HK-2 (cell line): ENCODE measurements at regions not wholly inside any gene's neighbourhood (a gene's known extent, or its start where the extent isn't known, plus 50 kb on each side); places are given as distances from the start of the nearest gene placed in this dataset.

Experiments
- DNase-seq: peaks from one replicate; pipeline ENCODE4 v3.0.0-alpha.2; 2018; ENCODE audit not compliant: unreplicated experiment

DNA sequence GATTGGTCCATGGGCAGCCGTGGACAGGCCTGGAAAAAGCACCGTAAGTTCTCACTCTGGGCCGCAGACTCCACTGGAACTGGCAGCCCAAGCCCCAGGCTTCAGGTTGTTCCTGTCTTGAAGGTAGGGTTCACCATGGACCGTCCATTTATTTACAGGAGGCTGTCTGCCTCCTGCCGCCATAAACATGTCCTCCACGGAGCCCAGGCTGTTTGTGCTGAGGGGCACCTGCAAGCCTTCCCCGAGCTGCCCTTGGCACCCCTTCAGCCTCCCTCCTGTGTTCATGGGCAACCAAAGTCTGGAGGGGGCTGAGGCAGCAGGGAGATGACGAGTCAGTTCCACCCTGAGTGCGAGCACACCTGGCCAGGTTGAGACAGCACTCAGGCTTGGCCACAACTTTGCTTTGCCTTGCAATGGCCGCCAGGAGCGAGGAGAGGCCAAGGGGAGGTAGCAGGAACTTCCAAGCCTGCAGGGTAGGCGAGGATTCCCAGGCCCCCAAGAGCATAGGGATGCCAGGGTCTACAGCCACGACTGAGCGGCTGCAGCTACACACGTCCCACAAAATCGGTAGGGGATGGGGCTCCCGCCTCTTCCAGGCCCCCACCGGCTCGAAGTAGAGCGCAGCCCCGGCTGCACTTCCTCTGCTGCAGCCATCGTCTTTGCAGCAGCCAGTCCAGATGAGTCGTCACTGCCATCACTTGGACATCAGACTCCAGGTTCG lies 1625.6 kb upstream of the ACO1 start:
- DNase-seq: no peak

DNA sequence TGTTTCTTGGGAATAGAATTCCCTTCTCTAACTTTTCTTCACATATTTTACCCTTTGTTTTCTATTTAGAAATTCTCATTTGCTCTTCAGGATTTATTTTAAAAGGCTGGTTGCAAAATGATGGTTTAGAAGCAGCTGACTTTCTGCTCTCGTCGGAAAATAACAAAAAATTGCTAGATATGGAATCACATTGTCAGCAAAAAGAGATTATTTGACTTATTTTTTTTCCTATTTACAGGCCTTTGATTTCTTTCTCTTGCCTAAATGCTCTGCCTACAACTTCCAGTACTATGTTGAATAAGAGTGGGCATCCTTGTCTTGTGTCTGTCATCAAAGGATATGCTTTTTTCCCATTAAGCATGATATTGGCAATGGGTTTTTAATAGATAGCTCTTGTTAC lies 1619.1 kb upstream of the ACO1 start:
- DNase-seq: no peak

- no peak for DNase-seq
These were observed 1613.2 kb upstream of the ACO1 start for GRCh38 chr9:30771163-30771708.

DNA sequence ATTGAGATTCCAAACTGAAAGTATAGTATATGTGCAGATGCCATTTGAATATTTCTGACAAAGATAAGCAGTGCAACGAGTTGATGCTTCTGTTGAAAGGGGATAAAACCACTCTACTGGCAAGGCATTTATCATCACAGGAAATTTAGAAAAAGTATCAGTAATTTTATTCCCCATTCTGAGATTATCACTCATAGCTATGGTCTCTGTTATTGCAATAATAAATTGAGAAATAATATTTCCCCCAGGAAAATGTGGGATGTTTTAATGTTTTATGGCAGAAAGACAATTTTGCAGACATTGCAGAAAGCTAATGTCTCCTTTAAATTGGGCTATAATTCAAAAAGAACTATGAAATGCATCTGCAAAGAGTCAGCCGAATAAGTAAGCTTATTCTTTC lies 1612.7 kb upstream of the ACO1 start:
- no peak for DNase-seq

GRCh38 chr9:30773427-30773826 lies 1611.0 kb upstream of the ACO1 start:
- DNase-seq: no peak

GRCh38 chr9:30774326-30774725 lies 1610.1 kb upstream of the ACO1 start:
- DNase-seq: no peak

DNA sequence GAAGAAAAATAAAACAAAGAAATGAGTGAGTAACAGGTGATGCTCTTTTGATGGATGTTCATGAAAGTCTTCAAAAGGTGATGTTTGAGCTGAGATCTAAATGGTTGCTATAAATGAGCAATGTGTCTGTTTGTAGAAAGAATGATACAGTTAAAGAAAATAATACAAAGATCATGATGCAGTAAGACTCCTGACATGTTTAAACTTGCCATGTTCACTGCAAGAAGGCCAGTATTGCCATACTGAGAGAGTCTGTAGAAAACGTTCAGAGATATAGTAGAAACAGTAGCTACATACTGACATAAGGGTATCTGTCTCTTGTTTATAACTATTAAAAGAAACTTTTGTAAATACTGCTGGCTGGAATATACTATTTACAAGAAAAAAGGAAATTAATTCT lies 1609.2 kb upstream of the ACO1 start:
- DNase-seq: no peak

GRCh38 chr9:30796764-30797163 lies 1587.7 kb upstream of the ACO1 start:
- DNase-seq: no peak

GRCh38 chr9:30799527-30800101 lies 1584.8 kb upstream of the ACO1 start:
- DNase-seq: no peak

DNA sequence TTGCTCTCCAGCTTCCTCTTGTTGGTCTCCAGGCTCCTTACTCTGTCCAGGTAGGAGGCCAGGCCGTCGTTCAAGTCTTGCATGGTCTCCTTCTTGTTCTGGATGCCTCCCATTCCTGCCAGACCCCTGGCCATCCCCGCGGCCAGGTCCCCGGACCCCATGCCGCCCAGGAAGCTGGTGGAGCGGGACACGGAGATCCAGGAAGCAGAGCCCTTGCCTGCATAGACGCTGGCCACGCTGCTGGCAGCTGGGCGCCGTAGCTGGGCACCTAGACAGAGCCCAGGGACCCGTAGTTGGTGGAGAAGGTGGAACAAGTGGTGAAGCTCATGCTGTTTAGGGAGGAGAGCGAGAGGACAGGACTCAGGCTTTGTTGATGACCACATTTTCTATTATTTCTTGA lies 1584.0 kb upstream of the ACO1 start:
- DNase-seq: no peak

DNA sequence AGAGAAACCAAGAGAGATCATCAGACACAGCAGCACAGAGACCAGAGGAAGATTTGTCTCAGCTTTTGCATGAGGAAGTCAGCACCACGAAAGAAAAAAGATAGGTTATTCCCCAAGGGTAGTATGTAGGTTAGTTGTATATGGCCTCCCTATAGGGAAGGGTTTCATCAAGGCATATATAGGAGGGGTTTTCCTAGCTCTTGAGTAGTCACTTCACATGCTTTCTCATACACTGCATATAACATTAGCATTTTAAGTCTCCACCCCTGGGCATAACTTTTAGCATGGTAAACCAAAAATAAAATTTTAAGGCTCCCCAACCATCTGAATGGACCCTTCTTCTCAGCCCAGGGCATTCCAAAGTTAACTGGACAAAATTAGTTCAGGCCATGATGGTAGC lies 1571.6 kb upstream of the ACO1 start:
- DNase-seq: no peak

DNA sequence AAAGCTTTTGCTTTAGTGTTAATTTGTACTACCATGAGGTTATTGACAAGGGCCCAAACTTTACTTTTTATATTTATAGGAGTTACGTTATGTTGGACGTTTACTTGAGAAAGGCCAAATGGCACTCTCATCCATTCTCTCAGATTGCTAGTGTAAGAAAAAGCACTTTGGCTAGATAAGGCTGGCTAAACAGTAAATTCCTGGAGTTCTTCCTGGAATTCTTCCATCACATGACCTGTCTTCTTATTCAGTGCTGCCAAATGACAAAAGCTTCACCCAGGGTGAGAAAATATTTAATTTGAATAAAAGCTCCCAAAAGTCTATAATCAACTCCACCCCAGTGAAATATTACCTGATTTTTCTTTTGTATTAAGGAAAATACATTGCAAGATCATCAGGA lies 1568.9 kb upstream of the ACO1 start:
- DNase-seq: no peak

DNA sequence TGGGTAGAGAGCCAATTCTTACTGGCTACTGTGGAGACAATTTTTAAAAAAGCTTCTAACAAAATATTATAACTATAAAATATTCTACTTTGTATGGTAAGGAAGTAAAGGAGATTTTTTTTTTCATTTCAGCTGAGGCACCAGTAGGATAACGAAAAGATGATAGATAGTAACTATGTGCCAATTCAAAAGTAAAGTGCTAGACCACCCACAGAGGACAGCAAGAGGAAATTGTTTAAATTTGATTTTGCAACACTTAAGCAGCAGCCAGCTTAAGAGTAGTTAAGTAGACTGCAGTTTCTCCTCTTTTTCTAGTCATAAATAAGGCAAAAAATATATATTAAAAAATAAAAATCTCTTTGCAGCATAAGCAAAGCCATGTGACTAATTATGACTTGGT lies 1539.3 kb upstream of the ACO1 start:
- DNase-seq: no peak

DNA sequence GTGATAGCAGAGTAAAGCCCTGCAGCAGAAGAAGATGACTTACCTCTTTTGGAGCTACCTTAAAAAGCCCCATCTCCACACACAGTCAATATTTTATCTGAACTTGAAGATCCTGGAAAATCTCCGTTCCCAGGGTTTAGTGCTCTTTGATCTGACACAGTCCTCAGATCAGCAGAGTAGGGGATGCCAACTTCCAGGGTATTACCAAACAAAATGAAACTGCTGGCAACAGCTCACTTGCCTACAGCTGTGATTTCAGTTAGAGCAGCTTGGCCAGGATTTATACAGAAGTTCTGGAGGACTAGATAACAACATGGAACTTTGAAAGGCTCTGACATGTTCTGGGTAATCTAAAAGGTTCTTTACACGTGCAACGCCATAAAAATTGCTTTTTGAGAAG lies 1537.8 kb upstream of the ACO1 start:
- no peak for DNase-seq

- DNase-seq: no peak
These were observed 1532.8 kb upstream of the ACO1 start for GRCh38 chr9:30851600-30851999.

DNA sequence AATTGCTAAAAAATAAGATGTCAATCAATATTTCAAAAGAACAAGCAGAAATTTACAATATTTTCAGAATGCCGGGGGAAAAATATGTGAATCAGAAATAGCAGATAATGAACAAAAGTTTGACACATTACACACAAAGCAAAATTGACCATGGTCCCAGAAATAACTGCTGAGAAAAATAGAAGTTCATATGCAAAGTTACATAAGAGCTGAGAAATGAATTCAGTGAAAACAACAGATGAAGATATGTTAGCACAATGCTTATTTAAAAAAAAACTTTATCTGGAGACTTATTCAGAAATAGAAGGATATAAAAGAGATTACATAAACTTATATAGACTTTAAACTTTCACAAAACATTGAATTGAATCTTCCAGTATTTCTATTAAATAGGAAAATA lies 1483.7 kb upstream of the ACO1 start:
- DNase-seq: no peak

DNA sequence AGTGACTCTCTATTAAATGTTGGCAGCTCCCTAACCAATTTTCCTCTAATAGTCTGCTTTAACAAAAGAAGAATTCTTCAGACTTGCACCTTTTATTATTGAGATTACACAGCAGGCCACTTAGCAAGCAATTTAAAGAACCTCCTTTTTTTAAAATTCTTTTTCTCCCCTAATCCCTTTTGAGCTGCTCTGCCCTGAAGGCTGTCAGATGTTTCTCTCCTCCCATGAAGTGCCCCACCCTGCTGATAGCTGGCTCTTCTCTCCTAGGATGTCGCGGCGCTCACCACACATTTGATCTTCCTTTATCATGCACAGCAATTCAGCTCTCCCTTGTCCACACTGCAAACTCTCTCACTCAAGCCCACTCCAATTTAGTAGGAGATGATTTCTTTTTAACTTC lies 1471.1 kb upstream of the ACO1 start:
- no peak for DNase-seq

- no peak for DNase-seq
These were observed 1469.0 kb upstream of the ACO1 start for GRCh38 chr9:30915451-30915850.

- no peak for DNase-seq
These were observed 1459.3 kb upstream of the ACO1 start for GRCh38 chr9:30925126-30925525.

- DNase-seq: no peak
These were observed 1458.8 kb upstream of the ACO1 start for GRCh38 chr9:30925635-30926034.

- no peak for DNase-seq
These were observed 1456.4 kb upstream of the ACO1 start for GRCh38 chr9:30928045-30928444.

DNA sequence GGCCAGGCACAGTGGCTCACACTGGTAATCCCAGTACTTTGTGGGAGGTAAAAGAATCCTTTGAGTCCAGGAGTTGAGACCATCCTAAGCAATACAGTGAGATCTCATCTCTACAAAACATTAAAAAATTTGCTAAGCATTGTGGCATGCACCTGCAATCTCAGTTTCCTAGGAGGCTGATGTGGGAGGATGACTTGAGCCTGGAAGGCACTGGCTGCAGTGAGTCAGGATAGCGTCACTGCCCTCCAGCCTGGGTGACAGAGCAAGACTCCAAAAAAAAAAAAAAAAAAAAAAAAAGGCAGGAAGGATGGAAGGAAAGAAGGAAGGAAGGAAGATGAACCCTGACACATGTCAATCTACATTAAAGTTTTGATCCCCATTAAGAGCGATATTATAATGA lies 1452.2 kb upstream of the ACO1 start:
- peak; percentile 17 for DNase-seq

GRCh38 chr9:30935730-30936129 lies 1448.7 kb upstream of the ACO1 start:
- DNase-seq: no peak

GRCh38 chr9:30937106-30937505 lies 1447.3 kb upstream of the ACO1 start:
- no peak for DNase-seq
